ENCODE measurements at regions not wholly inside any gene's neighbourhood (a gene's known extent, or its start where the extent isn't known, plus 50 kb on each side); places are given as distances from the start of the nearest gene placed in this dataset.

GRCh38 chr13:112247471-112248405, 128.4 kb upstream of the SPACA7 start:
- no peak for DNase-seq (ENCODE audit: low spot score in 2 of 2)
- WGBS, 2 donors, result 82 to 88% methylated on average over 26 to 31 of the region's 31 CpGs
- TF ChIP-seq EP300 (IDR thresholded peaks at IDR 0.05) (no peak), CTCF (IDR thresholded peaks at IDR 0.05) (no peak), POLR2A (IDR thresholded peaks at IDR 0.05) (no peak)
- H3K4me1 ChIP-seq, result no peaks in the 10 kb centered on the region
- H3K4me3 ChIP-seq, result no peak overlapping the region
- H3K27me3 ChIP-seq, result no peaks in the 10 kb centered on the region
- H3K9me3 ChIP-seq, result peaks cover 0 to 9% (median 0%) of the 10 kb centered on the region in 4 donors
- H3K36me3 ChIP-seq, result no peaks in the 10 kb centered on the region
- H3K27ac ChIP-seq, result no peak overlapping the region

- TF ChIP-seq EP300 (IDR thresholded peaks at IDR 0.05), result no peak
- TF ChIP-seq CTCF (IDR thresholded peaks at IDR 0.05), result no peak
- no peak for TF ChIP-seq POLR2A (IDR thresholded peaks at IDR 0.05)
- H3K9me3 ChIP-seq, result peaks cover 0 to 12% (median 0%) of the 10 kb centered on the region in 4 donors
- WGBS, 2 donors, result 71 to 75% methylated on average over 8 of the region's 8 CpGs
- H3K4me3 ChIP-seq, result no peak overlapping the region
- H3K27ac ChIP-seq, result no peak overlapping the region
- no peaks in the 10 kb centered on the region for H3K36me3 ChIP-seq
- no peak for DNase-seq (ENCODE audit: low spot score in 2 of 2)
- no peaks in the 10 kb centered on the region for H3K4me1 ChIP-seq
- no peaks in the 10 kb centered on the region for H3K27me3 ChIP-seq
Measured at GRCh38 chr13:112248406-112248760, 127.8 kb upstream of the SPACA7 start.

GRCh38 chr13:112248862-112249592, 127.1 kb upstream of the SPACA7 start:
- Histone ChIP-seq H3K4me3 (no peak overlapping the region), H3K4me1 (no peaks in the 10 kb centered on the region), H3K9me3 (peaks cover 0 to 12% (median 0%) of the 10 kb centered on the region in 4 donors), H3K36me3 (no peaks in the 10 kb centered on the region), H3K27me3 (no peaks in the 10 kb centered on the region), H3K27ac (no peak overlapping the region)
- WGBS, 2 donors, result 43 to 47% methylated on average over 24 to 25 of the region's 25 CpGs
- no peak for DNase-seq (ENCODE audit: low spot score in 2 of 2)
- TF ChIP-seq CTCF (IDR thresholded peaks at IDR 0.05) (no peak), POLR2A (IDR thresholded peaks at IDR 0.05) (no peak), EP300 (IDR thresholded peaks at IDR 0.05) (no peak)

GRCh38 chr13:112249644-112250610, 126.2 kb upstream of the SPACA7 start:
- WGBS, 2 donors, result 82 to 83% methylated on average over 36 to 39 of the region's 39 CpGs
- Histone ChIP-seq H3K27me3 (no peaks in the 10 kb centered on the region), H3K27ac (no peak overlapping the region), H3K9me3 (peaks cover 0 to 12% (median 0%) of the 10 kb centered on the region in 4 donors), H3K4me3 (no peak overlapping the region), H3K4me1 (no peaks in the 10 kb centered on the region), H3K36me3 (no peaks in the 10 kb centered on the region)
- DNase-seq (ENCODE audit: low spot score in 2 of 2), result no peak
- TF ChIP-seq CTCF (IDR thresholded peaks at IDR 0.05) (no peak), POLR2A (IDR thresholded peaks at IDR 0.05) (no peak), EP300 (IDR thresholded peaks at IDR 0.05) (no peak)
